SK-N-SH treated with all-trans-retinoic acid at 6 μM for 48 hours (cell line): ENCODE measurements at regions not wholly inside any gene's neighbourhood (a gene's known extent, or its start where the extent isn't known, plus 50 kb on each side); places are given as distances from the start of the nearest gene placed in this dataset.
"Not testable (repeated sequence)": the region's sequence is repeated elsewhere in the genome, so short reads cannot be mapped to it uniquely, and the experiment has no call there.

ENCODE experiments used
- ATAC-seq: fragments of 200-7000 bp; cut with Tn5 transposase; 3 replicates; pipeline ENCODE4 v1.9.1; 2020; ENCODE audit warnings: mild to moderate bottlenecking, moderate library complexity

GRCh38 chr15:20069043-20069442 lies 472.6 kb downstream of the GOLGA6L6 start:
- ATAC-seq, result not testable (repeated sequence)

- not testable (repeated sequence) for ATAC-seq
Measured at GRCh38 chr15:20066173-20066572, 475.4 kb downstream of the GOLGA6L6 start.

- ATAC-seq, result not testable (repeated sequence)
Measured at GRCh38 chr15:20065508-20065907, 476.1 kb downstream of the GOLGA6L6 start.

GRCh38 chr15:20063167-20063566 lies 478.4 kb downstream of the GOLGA6L6 start:
- not testable (repeated sequence) for ATAC-seq

- ATAC-seq, result not testable (repeated sequence)
Measured at GRCh38 chr15:20060838-20061237, 480.8 kb downstream of the GOLGA6L6 start.

GRCh38 chr15:20056871-20057270 lies 484.7 kb downstream of the GOLGA6L6 start:
- ATAC-seq, result not testable (repeated sequence)

- ATAC-seq, result not testable (repeated sequence)
Measured at GRCh38 chr15:20055921-20056320, 485.7 kb downstream of the GOLGA6L6 start.

GRCh38 chr15:20048189-20048588 lies 493.4 kb downstream of the GOLGA6L6 start:
- not testable (repeated sequence) for ATAC-seq

- ATAC-seq, result not testable (repeated sequence)
Measured at GRCh38 chr15:20045165-20045564, 496.4 kb downstream of the GOLGA6L6 start.

- ATAC-seq, result not testable (repeated sequence)
Measured at GRCh38 chr15:20040691-20041090, 500.9 kb downstream of the GOLGA6L6 start.

- ATAC-seq, result not testable (repeated sequence)
Measured at GRCh38 chr15:20025040-20025439, 516.6 kb downstream of the GOLGA6L6 start.

GRCh38 chr15:20022349-20022748 lies 519.3 kb downstream of the GOLGA6L6 start:
- ATAC-seq, result peak; percentile 18; the same call in 1 of the 3 replicates

GRCh38 chr15:20021351-20021750 lies 520.2 kb downstream of the GOLGA6L6 start:
- ATAC-seq, result peak; percentile 89

GRCh38 chr15:20020588-20020987 lies 521.0 kb downstream of the GOLGA6L6 start:
- not testable (repeated sequence) for ATAC-seq

GRCh38 chr15:20019758-20020157 lies 521.8 kb downstream of the GOLGA6L6 start:
- not testable (repeated sequence) for ATAC-seq

GRCh38 chr15:20017581-20017980 lies 524.0 kb downstream of the GOLGA6L6 start:
- ATAC-seq, result not testable (repeated sequence)

- ATAC-seq, result not testable (repeated sequence)
Measured at GRCh38 chr15:20016941-20017340, 524.7 kb downstream of the GOLGA6L6 start.

GRCh38 chr15:20012837-20013236 lies 528.8 kb downstream of the GOLGA6L6 start:
- not testable (repeated sequence) for ATAC-seq

- ATAC-seq, result not testable (repeated sequence)
Measured at GRCh38 chr15:20010759-20011158, 530.8 kb downstream of the GOLGA6L6 start.

GRCh38 chr15:20009619-20010018 lies 532.0 kb downstream of the GOLGA6L6 start:
- ATAC-seq, result not testable (repeated sequence)

- not testable (repeated sequence) for ATAC-seq
Measured at GRCh38 chr15:20007338-20007737, 534.3 kb downstream of the GOLGA6L6 start.

- ATAC-seq, result not testable (repeated sequence)
Measured at GRCh38 chr15:20003471-20003870, 538.1 kb downstream of the GOLGA6L6 start.

GRCh38 chr15:20002560-20002959 lies 539.0 kb downstream of the GOLGA6L6 start:
- not testable (repeated sequence) for ATAC-seq

- ATAC-seq, result not testable (repeated sequence)
Measured at GRCh38 chr15:19996574-19997194, 544.9 kb downstream of the GOLGA6L6 start.

GRCh38 chr15:19995296-19995695 lies 546.3 kb downstream of the GOLGA6L6 start:
- ATAC-seq, result not testable (repeated sequence)
